Right atrium auricular region (tissue), 2 donors: ENCODE measurements at regions not wholly inside any gene's neighbourhood (a gene's known extent, or its start where the extent isn't known, plus 50 kb on each side); places are given as distances from the start of the nearest gene placed in this dataset.
"Not testable (repeated sequence)": the region's sequence is repeated elsewhere in the genome, so short reads cannot be mapped to it uniquely, and the experiment has no call there.

Experiments used
- DNase-seq: peaks from one replicate; pipeline ENCODE4 v3.0.0-alpha.2; 2019; ENCODE audit warnings: low spot score
- H3K27ac ChIP-seq, 2 donors: fragments of 200-600 bp; sonication (generic); 1 replicate in 1 of 2; 2 replicates in 1 of 2; pipeline ENCODE4 v1.5.1; 2016 to 2019
- H3K27me3 ChIP-seq, 2 donors: fragments of 200-600 bp; sonication (generic); one replicate each; pipeline versions ENCODE4 v1.5.1 to v1.6.0; 2017 to 2019
- H3K36me3 ChIP-seq: fragments of 200-600 bp; sonication (generic); one replicate; pipeline ENCODE4 v1.5.1; 2016
- H3K4me1 ChIP-seq, 2 donors: fragments of 200-600 bp; sonication (generic); one replicate each; pipeline versions ENCODE4 v1.5.1 to v1.6.0; 2017 to 2019
- H3K4me3 ChIP-seq, 2 donors: fragments of 200-600 bp; sonication (generic); 1 replicate in 1 of 2; 2 replicates in 1 of 2; pipeline ENCODE4 v1.5.1; 2017 to 2019; ENCODE audit warnings: mild to moderate bottlenecking in 1 of 2, moderate library complexity in 1 of 2
- H3K9me3 ChIP-seq, 2 donors: fragments of 200-600 bp; sonication (generic); one replicate each; pipeline ENCODE4 v1.5.1; 2019
- CTCF ChIP-seq, 2 donors: fragments of 200-600 bp; sonication (generic); IDR thresholded peaks; one replicate each; pipeline ENCODE4 v1.5.1; 2019; ENCODE audit warnings: antibody characterized with exemption in 2 of 2

- no peak for TF ChIP-seq CTCF (IDR thresholded peaks at IDR 0.05)
- no peak overlapping the region for H3K27ac ChIP-seq
- H3K27me3 ChIP-seq = no peaks in the 10 kb centered on the region
- H3K4me1 ChIP-seq = no peaks in the 10 kb centered on the region
- H3K9me3 ChIP-seq = no peaks in the 10 kb centered on the region
- no peaks in the 10 kb centered on the region for H3K36me3 ChIP-seq
- no peak for DNase-seq
- no peak overlapping the region for H3K4me3 ChIP-seq
These were observed 108.5 kb upstream of the SPACA7 start for GRCh38 chr13:112267660-112268059.

DNA sequence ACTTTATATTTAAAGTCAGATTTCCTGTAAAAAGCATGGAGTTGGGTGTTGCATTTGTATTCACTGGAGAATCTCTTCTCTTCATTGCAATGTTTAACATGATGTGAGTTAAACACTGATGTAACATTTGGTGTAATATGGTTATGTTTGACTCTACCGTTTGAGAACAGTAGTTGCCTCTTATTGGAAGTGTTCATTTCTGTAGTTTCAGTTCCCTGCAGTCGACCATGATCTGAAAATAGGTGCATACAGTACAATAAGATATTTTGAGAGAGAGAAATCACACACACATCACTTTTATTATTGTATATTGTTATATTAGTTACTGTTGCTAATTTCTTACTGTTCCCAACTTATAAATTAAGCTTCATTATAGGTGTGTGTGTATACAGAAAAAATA is 105.2 kb upstream of the SPACA7 start:
- no peaks in the 10 kb centered on the region for H3K36me3 ChIP-seq
- H3K27ac ChIP-seq = no peak overlapping the region
- no peaks in the 10 kb centered on the region for H3K4me1 ChIP-seq
- H3K4me3 ChIP-seq = no peak overlapping the region
- no peaks in the 10 kb centered on the region for H3K9me3 ChIP-seq
- no peak for TF ChIP-seq CTCF (IDR thresholded peaks at IDR 0.05)
- DNase-seq = no peak
- H3K27me3 ChIP-seq = no peaks in the 10 kb centered on the region

- H3K4me1 ChIP-seq, H3K27ac ChIP-seq, H3K27me3 ChIP-seq, DNase-seq, H3K9me3 ChIP-seq, H3K4me3 ChIP-seq, H3K36me3 ChIP-seq: not testable (repeated sequence)
These were observed 89.4 kb upstream of the SPACA7 start for GRCh38 chr13:112286733-112287132.

GRCh38 chr13:112320303-112320702 is 55.9 kb upstream of the SPACA7 start:
- no peak for TF ChIP-seq CTCF (IDR thresholded peaks at IDR 0.05)

DNA sequence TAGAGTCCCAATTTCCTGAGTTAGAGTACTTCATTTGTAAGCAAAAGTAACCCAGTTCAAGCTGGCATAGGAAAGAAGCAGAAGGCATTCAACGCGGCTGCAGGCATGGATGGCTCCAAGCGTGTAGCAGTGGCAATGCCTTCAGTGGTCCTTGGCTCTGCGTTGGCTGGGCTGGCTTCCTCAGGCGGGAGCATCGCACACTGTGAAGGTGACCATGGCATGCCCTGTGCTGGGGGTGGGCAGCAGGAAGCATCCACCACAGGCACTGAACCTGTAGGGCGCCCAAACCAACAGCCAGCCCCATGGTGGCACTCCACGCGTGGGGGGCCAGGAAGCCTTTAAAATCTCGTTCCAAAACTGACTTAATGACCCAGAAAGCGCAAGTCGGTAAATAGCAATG is 53.6 kb upstream of the SPACA7 start:
- TF ChIP-seq CTCF (IDR thresholded peaks at IDR 0.05) = no peak
- no peak for DNase-seq
- no peaks in the 10 kb centered on the region for H3K36me3 ChIP-seq
- no peaks in the 10 kb centered on the region for H3K4me1 ChIP-seq
- no peaks in the 10 kb centered on the region for H3K9me3 ChIP-seq
- H3K27me3 ChIP-seq = no peaks in the 10 kb centered on the region
- no peak overlapping the region for H3K27ac ChIP-seq
- H3K4me3 ChIP-seq = no peak overlapping the region

More at GRCh38 chr13:112320303-112320702, 55.9 kb upstream of the SPACA7 start:
- no peak overlapping the region for H3K4me3 ChIP-seq
- H3K27ac ChIP-seq = no peak overlapping the region
- no peaks in the 10 kb centered on the region for H3K36me3 ChIP-seq
- no peaks in the 10 kb centered on the region for H3K9me3 ChIP-seq
- no peaks in the 10 kb centered on the region for H3K4me1 ChIP-seq
- H3K27me3 ChIP-seq = no peaks in the 10 kb centered on the region
- DNase-seq = no peak

GRCh38 chr13:112324116-112324515 is 52.0 kb upstream of the SPACA7 start:
- no peak overlapping the region for H3K4me3 ChIP-seq

More at GRCh38 chr13:112324116-112324515, 52.0 kb upstream of the SPACA7 start:
- Histone ChIP-seq H3K9me3 (no peaks in the 10 kb centered on the region), H3K36me3 (no peaks in the 10 kb centered on the region), H3K27ac (no peak overlapping the region), H3K27me3 (no peaks in the 10 kb centered on the region), H3K4me1 (no peaks in the 10 kb centered on the region)
- no peak for DNase-seq
- TF ChIP-seq CTCF (IDR thresholded peaks at IDR 0.05) = no peak
